GM19328 (cell line): ENCODE measurements at regions not wholly inside any gene's neighbourhood (a gene's known extent, or its start where the extent isn't known, plus 50 kb on each side); places are given as distances from the start of the nearest gene placed in this dataset.

Experiments used
- ATAC-seq: cut with Tn5 transposase; IDR thresholded peaks from one replicate; pipeline ENCODE4 v1.9.1; 2021; ENCODE audit warnings: mild to moderate bottlenecking, moderate library complexity; ENCODE audit not compliant: unreplicated experiment

- ATAC-seq: no peak
These were observed 1530.6 kb downstream of the PLA2G4A start for GRCh38 chr1:188359315-188359714.

- ATAC-seq: no peak
These were observed 1535.2 kb downstream of the PLA2G4A start for GRCh38 chr1:188363943-188364342.

DNA sequence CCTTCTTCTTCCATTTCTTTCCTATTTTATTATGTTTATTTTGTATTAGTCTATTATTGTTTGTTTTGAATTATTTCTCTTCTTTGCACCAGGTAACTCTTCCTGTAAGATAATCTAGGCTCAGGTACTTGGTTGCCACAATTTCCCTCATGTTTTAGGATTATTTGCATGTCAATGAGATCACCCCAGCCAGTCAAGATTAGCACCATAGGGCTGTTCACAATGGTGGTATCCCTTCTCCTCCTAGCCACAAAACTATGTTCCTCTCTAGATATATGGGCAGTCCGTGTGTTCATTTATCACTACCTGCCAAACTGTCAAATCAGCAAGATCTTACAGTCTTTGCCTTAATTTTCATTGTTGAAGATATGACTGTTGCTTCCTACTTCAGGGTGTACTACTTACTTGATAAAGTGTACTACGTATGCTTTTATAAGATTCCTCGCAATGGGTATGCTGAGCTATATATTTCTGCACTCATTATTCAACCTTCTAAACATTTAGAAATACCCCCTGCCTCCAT is 1536.2 kb downstream of the PLA2G4A start:
- ATAC-seq: no peak

DNA sequence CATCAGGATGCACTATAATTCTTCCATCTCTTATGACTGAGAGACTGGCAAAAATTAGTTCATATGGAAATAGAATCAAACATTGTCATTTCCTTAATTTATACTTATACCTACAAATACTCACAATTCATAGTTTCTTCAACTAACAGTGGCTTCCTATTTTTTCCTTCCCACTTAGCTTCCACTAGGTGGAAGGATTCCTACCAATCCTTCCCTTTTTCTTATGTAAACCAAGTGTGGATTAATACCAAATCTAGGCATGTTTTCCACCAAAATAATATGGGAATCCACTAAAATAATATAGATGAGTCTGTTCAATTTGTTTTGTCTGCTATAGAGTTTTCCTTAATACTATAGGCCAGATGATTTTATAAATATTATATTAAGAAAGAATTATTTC is 1537.1 kb downstream of the PLA2G4A start:
- ATAC-seq: no peak

DNA sequence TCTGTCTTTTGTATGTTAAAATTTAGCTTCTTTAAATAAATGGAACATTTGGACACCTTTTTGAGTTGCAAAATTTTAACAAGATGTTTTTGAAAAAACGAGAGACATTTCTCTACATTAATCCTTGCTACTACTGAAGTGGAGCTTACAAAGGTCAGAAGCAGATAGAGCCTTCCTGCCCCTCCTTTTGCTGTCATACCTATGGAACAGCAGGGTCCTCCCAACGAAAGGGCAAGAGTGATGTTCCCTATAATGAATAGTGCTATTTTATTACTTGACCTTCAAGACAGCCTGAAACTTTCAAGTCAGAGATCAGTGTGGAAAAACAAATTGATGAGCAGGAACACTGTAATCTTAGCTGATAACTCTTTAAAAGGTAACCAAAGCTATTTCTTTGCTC is 1538.9 kb downstream of the PLA2G4A start:
- no peak for ATAC-seq

- ATAC-seq: no peak
These were observed 1542.6 kb downstream of the PLA2G4A start for GRCh38 chr1:188371295-188371806.

- no peak for ATAC-seq
These were observed 1544.1 kb downstream of the PLA2G4A start for GRCh38 chr1:188372821-188373220.

DNA sequence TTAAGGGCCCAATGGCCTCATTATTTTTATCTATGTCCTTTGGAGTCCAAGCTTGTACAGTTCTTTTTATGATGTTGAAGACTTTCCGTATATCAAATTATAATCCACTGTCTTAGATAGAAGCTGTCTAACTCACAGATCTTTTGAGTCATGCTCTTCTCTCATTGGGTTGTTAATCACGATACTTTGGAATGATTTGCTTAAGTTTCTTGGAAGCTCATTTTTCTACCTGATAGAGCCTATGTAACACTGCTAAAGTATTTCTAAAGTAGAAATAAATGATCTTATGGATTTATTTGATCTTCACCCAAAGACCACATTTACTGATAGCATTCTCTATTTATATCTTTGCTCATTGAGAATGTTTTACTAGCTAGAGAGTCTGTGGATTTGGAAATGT is 1554.1 kb downstream of the PLA2G4A start:
- ATAC-seq: no peak

DNA sequence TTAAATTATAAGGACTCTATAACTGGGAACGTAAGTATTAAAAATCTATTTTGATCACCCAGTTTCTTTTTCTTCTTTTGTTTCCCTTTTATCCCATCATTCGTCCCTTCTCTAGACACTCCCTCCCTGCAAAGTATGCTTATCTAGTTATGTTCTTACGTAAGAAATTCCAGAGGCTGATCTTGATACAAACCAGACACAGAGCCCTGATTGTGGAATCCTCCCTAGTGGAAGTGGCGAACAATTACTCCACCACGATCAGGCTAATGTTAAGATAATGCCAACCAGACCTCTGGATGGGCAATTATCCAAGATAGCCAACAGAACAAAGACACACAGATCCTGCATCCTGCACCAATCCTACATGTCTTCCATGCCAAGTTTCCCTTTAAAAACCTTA is 1557.4 kb downstream of the PLA2G4A start:
- ATAC-seq: no peak

DNA sequence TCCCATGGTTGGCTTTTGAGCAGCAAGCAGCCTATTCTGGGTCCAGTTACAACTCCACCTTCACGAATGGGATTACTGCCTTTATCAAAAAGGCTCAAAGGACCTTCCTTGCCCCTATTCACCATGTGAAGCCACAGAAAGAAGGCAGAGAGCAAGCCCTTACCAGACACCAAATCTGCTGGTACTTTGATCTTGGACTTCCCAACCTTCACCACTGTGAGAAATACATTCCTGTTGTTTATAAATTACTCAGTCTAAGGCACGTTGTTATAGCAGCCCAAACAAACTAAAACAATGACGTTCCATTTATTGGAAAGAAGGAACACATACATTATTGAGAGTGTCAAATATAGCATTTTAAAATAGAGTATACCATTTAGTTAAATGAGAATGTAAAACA is 1557.9 kb downstream of the PLA2G4A start:
- no peak for ATAC-seq

DNA sequence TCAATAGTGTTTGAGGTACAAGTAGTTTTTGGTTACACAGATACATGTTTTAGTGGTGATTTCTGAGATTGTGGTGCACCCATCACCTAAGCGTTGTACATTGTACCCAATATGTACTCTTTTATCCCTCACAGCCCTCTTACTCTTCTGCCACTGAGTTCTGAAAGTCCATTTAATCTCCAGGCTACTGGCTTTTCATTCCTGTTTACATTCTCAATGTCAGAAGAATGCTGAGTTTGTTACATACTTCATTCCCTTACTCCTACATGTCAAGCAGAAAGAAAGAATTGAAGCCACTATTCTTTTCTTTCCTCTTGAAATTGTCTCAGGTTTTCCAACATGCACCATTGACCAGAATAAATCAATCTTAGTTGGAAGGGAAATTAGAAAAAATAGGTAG is 1565.9 kb downstream of the PLA2G4A start:
- ATAC-seq: no peak

GRCh38 chr1:188397521-188397920 is 1568.8 kb downstream of the PLA2G4A start:
- no peak for ATAC-seq

DNA sequence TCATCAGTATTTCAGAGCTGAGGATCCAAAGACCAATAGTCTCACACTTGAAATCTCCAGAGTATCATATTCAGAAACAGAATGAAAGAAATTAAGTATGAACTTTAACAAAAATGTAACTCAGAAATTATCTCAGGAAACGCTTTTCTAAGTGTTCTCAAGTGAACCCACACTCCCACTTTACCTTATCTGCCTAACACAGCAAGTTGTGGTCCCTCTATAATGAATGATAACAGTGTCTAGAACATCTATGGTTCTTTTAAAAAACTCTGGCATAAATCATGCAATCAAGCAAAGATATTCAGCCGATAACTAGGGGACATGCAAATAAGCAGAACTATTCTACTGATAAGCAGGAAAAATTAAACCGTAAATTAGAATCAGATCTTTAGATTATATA is 1574.2 kb downstream of the PLA2G4A start:
- ATAC-seq: no peak

DNA sequence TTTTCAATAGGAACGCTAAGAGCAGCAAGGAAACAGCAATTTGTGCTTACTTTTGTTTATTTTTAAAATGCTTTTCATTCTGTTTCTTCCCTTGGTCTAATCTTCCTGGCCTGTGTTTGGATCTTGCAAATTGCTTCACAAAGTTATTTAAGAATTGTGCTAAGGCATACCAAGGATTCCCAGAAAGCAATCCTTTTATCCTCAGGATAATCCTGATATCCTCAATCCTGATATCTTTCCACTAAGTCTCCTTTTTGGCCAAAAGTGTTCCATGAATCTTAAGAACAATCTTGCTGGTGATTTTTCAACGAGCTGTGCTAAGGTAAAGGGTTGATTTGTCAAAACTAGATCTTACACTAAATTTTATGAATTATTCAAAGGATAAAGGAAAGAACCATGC is 1577.9 kb downstream of the PLA2G4A start:
- no peak for ATAC-seq

GRCh38 chr1:188420177-188420576 is 1591.4 kb downstream of the PLA2G4A start:
- ATAC-seq: no peak

DNA sequence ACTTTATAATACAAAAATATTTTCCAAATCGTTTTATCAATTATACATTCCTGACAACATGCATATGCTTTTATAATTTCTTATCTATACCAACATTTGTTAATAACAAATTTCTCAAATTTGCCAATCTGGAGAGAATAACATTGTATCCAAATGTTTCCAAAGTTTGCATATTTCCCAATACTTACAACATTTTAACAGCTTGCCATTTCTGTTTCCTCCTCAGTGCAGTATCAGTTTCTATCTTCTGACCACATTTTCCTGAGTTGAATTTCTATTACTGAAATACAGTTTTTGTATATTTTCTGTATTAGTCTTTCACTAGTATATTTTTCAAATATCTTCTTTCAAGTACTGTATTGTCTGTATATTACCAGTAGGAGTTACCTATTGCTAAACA is 1594.3 kb downstream of the PLA2G4A start:
- no peak for ATAC-seq

GRCh38 chr1:188424176-188424575 is 1595.4 kb downstream of the PLA2G4A start:
- ATAC-seq: no peak

DNA sequence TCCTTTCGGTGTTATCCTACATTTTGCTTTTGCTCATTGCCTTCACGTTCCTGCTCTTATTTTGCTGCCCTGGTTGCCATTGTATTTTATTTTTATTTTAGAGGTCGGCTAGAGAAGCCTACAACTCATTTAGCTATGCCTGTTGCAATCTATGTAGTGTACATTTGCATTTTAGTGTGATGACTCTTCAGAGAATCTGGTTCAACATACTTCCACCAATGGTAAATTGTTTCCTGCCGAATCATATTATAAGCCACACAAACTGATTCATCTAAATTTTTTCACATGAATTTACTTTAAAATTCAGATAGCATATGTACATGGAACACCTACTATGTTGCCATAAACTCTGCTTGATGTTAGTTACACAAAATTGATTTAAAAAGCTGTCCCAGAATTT is 1596.9 kb downstream of the PLA2G4A start:
- no peak for ATAC-seq

DNA sequence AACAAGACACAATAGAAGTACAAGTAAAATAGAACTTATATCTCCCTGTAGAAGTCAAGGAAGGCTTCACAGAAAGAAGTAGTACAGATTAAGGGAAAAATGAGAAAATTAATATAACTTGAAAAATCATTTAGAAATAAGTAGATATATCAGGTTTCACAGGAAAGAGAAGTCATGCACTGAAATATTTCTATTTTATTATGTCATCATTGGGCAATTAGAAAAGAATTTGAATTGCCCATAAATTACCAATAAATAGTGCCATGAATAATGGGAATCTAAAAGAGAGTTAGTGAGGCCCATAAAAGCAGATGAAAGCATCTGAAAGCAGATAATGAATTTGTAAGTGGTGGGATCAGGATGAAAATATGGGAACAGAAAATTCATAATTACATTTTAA is 1597.8 kb downstream of the PLA2G4A start:
- ATAC-seq: no peak

- ATAC-seq: no peak
These were observed 1598.9 kb downstream of the PLA2G4A start for GRCh38 chr1:188427642-188428041.

DNA sequence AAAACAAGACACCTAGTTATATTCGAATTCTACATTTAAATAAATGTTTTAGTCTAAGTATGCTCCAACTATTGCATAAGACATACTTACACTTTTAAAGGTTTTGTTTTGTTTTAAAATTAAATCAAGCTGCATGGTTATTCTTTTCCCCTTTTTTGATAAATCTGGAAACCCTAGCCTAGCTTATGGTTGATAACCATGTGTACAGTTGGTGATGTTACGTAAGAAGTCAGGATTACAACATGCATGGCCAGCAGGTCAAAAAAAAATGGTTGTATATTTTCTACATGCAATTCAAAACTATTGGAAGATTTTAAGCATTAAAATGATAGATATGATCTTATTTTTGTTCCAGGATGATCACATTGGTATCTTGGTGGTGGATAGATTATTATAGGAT is 1600.6 kb downstream of the PLA2G4A start:
- no peak for ATAC-seq

DNA sequence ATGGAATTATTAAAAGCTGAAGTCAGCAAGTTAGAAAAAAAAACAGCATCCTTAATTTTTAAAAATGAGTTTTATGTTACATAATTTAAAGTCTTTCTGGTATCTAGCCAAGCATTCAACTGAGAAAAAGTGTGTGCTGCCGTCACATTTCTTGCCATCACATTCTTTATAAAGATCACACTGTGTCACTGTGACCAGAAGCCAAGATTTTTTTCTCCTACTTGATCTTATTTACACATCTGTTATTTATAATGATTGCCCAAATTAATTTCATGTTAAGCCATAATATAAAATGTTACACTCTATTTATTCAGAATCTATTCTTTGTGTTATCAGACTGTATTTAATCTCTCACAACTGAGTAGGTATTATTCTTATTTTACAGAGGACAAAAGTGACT is 1603.7 kb downstream of the PLA2G4A start:
- ATAC-seq: no peak

DNA sequence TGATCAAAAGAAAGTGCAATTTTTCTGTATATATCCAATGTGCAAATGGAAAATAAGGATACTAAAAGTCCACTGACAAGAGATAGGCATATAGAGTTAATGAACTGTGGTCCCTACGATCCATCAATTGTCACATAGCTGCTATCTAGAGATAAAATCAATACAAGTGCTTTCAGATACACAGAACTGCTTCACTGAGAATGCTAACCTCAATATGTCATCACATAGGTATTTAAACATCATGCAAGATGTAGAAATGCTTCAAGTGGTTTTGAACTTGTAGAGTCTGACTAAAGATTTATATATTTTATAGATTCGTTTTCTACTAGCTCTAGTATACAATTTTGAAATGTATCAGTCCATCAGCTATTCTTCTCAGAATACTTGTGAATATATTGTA is 1604.7 kb downstream of the PLA2G4A start:
- ATAC-seq: no peak
